ENCODE measurements at regions not wholly inside any gene's neighbourhood (a gene's known extent, or its start where the extent isn't known, plus 50 kb on each side); places are given as distances from the start of the nearest gene placed in this dataset.

DNA sequence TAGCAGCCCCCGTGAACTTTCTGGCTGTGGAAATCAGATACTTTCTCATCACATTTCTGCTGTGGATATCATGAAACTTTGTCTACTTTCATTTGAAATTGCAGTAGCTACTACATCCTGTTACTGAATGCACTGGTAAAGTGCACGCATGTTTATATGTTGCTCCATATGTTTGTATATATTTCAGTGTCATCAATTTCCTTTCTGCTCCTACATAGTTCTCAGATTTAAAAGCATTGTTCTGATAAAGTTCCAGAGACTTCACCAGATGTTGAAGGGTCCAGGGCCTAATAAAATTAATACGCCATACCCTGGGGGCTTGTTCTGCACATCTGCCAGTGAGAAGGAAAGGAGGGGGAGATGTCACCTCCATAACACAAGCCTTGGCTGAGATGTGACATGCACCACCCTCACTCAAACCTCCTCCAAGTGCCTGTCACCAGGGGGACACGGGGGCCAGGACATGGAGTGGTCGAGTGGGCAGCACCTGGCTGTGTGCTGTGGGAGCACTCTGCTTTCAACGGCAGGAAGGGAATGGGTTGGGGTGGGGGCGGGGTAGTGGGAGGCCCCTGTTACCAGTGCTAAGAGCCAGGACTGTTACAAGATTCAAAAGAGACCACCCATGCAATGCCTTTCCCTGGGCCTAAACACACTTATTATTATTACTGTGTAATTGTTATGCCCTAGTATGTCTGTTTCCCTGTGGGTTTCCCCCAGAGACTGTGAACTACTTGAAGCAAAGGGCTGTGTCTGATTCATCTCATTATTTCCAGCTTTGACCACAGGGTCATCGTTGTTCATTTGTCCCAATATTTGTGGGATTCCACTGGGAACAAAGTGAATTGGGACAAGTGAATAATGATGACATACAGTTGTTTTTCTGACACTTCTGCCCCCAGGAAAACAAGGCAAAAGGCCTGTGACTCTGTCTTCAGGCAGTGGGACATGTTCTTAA lies 193.4 kb downstream of the FOXL1 start:
- TF ChIP-seq, protein P1, sequence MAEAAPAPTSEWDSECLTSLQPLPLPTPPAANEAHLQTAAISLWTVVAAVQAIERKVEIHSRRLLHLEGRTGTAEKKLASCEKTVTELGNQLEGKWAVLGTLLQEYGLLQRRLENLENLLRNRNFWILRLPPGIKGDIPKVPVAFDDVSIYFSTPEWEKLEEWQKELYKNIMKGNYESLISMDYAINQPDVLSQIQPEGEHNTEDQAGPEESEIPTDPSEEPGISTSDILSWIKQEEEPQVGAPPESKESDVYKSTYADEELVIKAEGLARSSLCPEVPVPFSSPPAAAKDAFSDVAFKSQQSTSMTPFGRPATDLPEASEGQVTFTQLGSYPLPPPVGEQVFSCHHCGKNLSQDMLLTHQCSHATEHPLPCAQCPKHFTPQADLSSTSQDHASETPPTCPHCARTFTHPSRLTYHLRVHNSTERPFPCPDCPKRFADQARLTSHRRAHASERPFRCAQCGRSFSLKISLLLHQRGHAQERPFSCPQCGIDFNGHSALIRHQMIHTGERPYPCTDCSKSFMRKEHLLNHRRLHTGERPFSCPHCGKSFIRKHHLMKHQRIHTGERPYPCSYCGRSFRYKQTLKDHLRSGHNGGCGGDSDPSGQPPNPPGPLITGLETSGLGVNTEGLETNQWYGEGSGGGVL (tag by site-specific recombination; IDR thresholded peaks at IDR 0.05) = no peak
- TF ChIP-seq, protein P2, sequence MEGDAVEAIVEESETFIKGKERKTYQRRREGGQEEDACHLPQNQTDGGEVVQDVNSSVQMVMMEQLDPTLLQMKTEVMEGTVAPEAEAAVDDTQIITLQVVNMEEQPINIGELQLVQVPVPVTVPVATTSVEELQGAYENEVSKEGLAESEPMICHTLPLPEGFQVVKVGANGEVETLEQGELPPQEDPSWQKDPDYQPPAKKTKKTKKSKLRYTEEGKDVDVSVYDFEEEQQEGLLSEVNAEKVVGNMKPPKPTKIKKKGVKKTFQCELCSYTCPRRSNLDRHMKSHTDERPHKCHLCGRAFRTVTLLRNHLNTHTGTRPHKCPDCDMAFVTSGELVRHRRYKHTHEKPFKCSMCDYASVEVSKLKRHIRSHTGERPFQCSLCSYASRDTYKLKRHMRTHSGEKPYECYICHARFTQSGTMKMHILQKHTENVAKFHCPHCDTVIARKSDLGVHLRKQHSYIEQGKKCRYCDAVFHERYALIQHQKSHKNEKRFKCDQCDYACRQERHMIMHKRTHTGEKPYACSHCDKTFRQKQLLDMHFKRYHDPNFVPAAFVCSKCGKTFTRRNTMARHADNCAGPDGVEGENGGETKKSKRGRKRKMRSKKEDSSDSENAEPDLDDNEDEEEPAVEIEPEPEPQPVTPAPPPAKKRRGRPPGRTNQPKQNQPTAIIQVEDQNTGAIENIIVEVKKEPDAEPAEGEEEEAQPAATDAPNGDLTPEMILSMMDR (tag by site-specific recombination; IDR thresholded peaks at IDR 0.05) = no peak
- TF ChIP-seq ZNF558 (tag by site-specific recombination; IDR thresholded peaks at IDR 0.05) = no peak
- no peak for TF ChIP-seq ZFP37 (tag by site-specific recombination; IDR thresholded peaks at IDR 0.05)
- no peak for TF ChIP-seq ZNF624 (tag by site-specific recombination; IDR thresholded peaks at IDR 0.05)
- TF ChIP-seq ZBTB17 (tag by site-specific recombination; IDR thresholded peaks at IDR 0.05) = no peak
- TF ChIP-seq SP7 (tag by site-specific recombination; IDR thresholded peaks at IDR 0.05) = no peak
- TF ChIP-seq, protein P3, sequence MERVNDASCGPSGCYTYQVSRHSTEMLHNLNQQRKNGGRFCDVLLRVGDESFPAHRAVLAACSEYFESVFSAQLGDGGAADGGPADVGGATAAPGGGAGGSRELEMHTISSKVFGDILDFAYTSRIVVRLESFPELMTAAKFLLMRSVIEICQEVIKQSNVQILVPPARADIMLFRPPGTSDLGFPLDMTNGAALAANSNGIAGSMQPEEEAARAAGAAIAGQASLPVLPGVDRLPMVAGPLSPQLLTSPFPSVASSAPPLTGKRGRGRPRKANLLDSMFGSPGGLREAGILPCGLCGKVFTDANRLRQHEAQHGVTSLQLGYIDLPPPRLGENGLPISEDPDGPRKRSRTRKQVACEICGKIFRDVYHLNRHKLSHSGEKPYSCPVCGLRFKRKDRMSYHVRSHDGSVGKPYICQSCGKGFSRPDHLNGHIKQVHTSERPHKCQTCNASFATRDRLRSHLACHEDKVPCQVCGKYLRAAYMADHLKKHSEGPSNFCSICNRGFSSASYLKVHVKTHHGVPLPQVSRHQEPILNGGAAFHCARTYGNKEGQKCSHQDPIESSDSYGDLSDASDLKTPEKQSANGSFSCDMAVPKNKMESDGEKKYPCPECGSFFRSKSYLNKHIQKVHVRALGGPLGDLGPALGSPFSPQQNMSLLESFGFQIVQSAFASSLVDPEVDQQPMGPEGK (tag by site-specific recombination; IDR thresholded peaks at IDR 0.05) = no peak
- TF ChIP-seq, protein P4, sequence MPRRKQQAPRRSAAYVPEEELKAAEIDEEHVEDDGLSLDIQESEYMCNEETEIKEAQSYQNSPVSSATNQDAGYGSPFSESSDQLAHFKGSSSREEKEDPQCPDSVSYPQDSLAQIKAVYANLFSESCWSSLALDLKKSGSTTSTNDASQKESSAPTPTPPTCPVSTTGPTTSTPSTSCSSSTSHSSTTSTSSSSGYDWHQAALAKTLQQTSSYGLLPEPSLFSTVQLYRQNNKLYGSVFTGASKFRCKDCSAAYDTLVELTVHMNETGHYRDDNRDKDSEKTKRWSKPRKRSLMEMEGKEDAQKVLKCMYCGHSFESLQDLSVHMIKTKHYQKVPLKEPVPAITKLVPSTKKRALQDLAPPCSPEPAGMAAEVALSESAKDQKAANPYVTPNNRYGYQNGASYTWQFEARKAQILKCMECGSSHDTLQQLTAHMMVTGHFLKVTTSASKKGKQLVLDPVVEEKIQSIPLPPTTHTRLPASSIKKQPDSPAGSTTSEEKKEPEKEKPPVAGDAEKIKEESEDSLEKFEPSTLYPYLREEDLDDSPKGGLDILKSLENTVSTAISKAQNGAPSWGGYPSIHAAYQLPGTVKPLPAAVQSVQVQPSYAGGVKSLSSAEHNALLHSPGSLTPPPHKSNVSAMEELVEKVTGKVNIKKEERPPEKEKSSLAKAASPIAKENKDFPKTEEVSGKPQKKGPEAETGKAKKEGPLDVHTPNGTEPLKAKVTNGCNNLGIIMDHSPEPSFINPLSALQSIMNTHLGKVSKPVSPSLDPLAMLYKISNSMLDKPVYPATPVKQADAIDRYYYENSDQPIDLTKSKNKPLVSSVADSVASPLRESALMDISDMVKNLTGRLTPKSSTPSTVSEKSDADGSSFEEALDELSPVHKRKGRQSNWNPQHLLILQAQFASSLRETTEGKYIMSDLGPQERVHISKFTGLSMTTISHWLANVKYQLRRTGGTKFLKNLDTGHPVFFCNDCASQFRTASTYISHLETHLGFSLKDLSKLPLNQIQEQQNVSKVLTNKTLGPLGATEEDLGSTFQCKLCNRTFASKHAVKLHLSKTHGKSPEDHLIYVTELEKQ (tag by site-specific recombination; IDR thresholded peaks at IDR 0.05; ENCODE audit: borderline replicate concordance) = no peak
- no peak for TF ChIP-seq YY1 (tag by site-specific recombination; IDR thresholded peaks at IDR 0.05)
